ENCODE measurements at regions not wholly inside any gene's neighbourhood (a gene's known extent, or its start where the extent isn't known, plus 50 kb on each side); places are given as distances from the start of the nearest gene placed in this dataset.
"Not testable (repeated sequence)": the region's sequence is repeated elsewhere in the genome, so short reads cannot be mapped to it uniquely, and the experiment has no call there.

DNA sequence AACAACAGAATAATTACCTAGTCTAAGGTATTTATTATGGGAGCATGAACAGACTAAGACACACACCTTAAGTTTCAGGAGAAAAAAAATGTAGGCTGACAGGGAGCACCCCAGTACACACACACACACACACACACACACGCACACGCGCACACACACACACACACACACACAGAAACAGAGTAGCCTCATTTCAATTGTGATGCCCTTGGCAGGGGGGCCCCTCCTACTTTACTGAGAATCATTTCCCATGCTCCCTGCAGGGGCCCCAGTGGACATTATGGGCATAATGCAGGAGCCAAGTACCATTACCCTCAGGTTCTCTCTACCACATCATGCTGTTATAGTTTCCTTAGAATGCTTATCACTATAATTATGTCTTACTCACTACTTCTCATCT lies 104.9 kb downstream of the CDC7 start:
- DNase-seq (ENCODE audit: low read depth) = no peak

- DNase-seq (ENCODE audit: low read depth) = no peak
These were observed 106.0 kb downstream of the CDC7 start for GRCh38 chr1:91606546-91607078.

DNA sequence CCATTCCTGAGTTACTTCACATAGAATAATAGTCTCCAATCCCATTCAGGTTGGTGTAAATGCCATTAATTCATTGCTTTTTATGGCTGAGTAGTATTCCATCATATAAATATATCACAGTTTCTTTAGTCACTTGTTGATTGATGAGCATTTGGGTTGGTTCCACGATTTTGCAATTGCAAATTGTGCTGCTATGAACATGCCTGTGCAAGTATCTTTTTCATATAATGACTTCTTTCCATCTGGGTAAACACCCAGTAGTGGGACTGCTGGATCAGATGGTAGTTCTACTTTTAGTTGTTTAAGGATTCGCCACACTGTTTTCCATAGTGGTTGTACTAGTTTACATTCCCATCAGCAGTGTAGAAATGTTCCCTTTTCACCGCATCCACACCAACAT lies 107.0 kb downstream of the CDC7 start:
- DNase-seq (ENCODE audit: low read depth) = not testable (repeated sequence)

DNA sequence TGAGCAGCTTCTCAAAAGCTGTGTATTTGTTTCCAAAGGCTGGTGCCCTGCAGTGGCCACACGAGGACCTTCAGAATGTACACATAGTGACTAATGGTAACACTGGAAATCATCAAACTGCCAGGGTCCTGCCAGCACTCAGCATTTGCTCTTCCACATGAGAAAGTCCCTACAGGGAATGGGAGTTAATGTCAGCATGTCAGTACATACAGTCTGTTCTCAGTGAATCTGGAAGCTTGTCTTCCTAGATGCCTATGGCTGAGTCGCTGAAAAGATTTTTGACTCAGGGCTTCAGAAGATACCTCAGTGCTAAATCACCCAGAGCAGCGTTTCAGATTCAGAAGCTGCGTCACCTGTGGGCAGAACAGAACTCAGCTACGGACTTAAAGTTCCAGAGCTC lies 108.2 kb downstream of the CDC7 start:
- DNase-seq (ENCODE audit: low read depth) = peak; percentile 76

DNA sequence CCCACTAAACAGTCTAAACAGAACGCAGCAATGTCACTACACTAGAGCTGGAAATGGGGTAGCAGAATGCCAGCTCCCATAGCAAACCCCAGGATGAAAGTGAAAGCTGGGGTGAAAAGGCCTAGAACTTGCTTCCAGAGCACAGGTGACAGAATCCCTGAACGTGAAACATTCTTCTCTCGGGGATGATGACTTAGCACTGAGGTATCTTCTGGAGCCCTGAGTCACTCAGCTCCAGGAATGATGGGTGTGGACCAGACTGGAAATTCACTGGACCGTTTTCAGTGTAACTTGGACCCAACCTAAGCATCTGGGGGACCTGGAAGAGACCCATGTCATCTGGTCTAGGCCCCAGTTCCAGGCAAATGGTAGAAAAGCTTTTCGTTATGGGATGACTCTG lies 108.9 kb downstream of the CDC7 start:
- DNase-seq (ENCODE audit: low read depth) = peak; percentile 88

- no peak for DNase-seq (ENCODE audit: low read depth)
These were observed 109.5 kb downstream of the CDC7 start for GRCh38 chr1:91610102-91610501.

DNA sequence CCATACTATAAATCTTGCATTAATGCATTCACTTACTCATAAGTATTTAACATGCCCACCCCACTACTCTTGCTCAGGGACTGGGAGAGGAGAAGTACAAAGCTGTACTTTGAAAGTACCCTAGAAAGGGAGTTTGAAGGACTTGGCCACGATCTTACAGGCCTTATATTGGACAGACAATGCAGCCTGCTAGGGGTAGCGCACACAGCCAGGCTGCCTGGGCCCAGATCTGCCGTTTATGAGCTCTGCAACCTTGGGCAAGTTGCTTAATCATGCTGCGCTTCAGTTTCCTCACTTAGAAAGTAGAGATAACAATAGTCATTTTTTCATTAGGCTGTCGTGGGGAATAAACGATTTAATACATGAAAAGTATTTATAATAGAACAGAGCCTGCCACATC lies 110.1 kb downstream of the CDC7 start:
- DNase-seq (ENCODE audit: low read depth) = no peak

DNA sequence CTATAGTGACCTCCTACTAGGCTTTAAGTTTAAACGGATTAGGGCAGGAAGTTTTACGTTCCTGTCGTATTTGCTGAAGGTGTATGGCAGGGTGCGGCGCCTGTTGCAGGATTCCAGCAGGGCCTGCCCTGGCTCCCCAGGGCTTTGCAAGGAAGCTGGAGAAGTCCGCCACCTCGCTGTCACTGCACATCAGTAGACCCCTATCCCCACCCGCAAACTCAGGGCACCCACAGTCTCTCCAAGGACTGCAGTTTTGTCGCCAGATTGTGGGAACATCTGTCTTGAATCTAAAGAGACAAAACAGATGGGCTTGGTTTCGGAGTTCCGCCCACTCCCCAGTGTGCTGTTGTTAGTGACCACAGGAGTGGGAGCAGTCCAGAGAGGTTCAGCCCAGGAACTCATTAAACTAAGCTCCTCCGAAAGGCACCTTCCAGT lies 110.8 kb downstream of the CDC7 start:
- no peak for DNase-seq (ENCODE audit: low read depth)

- peak; percentile 7 for DNase-seq (ENCODE audit: low read depth)
These were observed 112.9 kb downstream of the CDC7 start for GRCh38 chr1:91613595-91613994.

- DNase-seq (ENCODE audit: low read depth) = no peak
These were observed 116.1 kb downstream of the CDC7 start for GRCh38 chr1:91616712-91617111.

- DNase-seq (ENCODE audit: low read depth) = peak; percentile 9
These were observed 116.7 kb downstream of the CDC7 start for GRCh38 chr1:91617285-91617765.

DNA sequence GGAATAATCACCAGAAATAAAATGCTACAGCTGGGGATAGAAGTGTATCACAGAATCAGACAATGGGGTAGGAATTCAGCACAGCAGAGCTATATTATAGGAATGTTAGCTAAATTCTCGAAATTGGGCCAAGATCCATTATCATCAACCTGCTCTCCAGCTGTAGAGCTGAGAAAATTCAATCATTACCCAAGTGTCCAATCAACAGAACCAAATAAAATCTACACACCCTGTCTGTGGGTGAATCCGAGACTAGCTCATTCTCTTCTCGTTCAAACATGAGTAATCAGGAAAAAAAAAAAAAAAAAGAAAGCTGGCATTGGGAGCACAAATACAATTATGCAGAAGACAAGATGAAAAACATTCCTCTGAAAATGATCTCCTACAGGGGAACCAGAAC lies 119.2 kb downstream of the CDC7 start:
- no peak for DNase-seq (ENCODE audit: low read depth)

GRCh38 chr1:91621360-91621759 lies 120.7 kb downstream of the CDC7 start:
- no peak for DNase-seq (ENCODE audit: low read depth)

DNA sequence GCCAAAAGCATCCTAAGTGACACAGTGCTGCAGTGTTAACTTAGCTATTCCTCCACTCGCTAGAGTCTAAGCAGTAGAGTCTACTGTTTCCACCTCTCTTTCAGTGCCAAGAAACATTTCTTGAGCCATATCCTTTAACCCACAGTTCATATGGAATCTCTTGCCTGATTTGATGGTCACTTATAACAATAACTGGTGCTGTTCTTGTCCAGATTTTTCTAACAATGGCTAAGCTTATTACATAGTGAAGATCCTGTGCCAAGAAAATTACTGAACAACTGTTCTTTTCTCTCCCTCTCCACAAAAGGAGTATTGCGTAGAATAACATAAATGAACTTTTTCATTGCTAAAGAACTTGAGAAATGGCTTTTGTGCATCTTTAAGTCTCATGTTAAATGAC lies 121.3 kb downstream of the CDC7 start:
- no peak for DNase-seq (ENCODE audit: low read depth)

DNA sequence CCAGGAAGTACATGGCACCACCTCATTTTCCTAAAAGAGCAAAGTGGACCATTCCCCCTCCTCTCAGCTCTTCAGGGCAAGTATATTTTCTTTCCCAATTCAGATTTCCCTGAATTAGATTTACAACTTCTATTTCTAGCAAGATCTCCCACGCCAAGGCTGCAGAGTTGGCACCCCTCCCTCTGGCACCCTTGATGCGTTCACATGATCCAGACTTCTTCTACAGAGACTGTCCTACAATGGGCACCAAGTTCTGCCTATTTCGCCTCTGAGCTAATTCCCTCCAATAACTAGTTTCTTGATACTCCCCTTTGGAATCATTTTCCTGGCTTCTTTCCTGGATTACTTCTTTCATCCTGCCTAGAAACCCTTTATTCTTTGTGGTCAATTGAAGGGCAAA lies 122.0 kb downstream of the CDC7 start:
- DNase-seq (ENCODE audit: low read depth) = no peak

DNA sequence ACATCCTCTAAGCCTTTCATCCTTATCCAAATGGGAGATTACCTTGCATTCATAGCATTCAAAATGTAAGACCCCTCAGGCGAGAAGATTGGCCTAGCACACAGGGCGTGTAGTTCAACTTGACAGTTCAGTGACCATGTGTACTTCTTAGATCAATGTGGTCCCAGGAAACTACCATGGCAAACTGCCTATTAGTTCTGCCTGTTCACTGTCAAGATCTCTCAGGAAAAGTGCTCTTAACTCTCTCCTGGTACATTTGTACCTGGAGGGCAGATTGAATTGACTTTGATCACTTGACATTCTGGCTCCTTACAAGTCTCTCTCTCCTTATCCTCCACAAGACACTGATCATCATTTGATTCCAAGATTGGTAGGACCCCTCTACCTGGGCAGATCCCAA lies 122.4 kb downstream of the CDC7 start:
- no peak for DNase-seq (ENCODE audit: low read depth)

- DNase-seq (ENCODE audit: low read depth) = no peak
These were observed 123.7 kb downstream of the CDC7 start for GRCh38 chr1:91624331-91624730.
